Hepatocyte (in vitro differentiated cells): ENCODE measurements at regions not wholly inside any gene's neighbourhood (a gene's known extent, or its start where the extent isn't known, plus 50 kb on each side); places are given as distances from the start of the nearest gene placed in this dataset.

Source experiments
- EZH2 ChIP-seq: fragments of 200-600 bp; sonication (generic); IDR thresholded peaks from 2 replicates; pipeline ENCODE4 v1.6.1; 2016; ENCODE audit warnings: antibody characterized with exemption, mild to moderate bottlenecking, borderline replicate concordance
- TF ChIP-seq, protein P1 (sequence below): fragments of 200-600 bp; sonication (generic); IDR thresholded peaks from 2 replicates; pipeline ENCODE4 v1.5.1; 2016; ENCODE audit warnings: antibody characterized with exemption, mild to moderate bottlenecking; ENCODE audit not compliant: poor library complexity

DNA sequence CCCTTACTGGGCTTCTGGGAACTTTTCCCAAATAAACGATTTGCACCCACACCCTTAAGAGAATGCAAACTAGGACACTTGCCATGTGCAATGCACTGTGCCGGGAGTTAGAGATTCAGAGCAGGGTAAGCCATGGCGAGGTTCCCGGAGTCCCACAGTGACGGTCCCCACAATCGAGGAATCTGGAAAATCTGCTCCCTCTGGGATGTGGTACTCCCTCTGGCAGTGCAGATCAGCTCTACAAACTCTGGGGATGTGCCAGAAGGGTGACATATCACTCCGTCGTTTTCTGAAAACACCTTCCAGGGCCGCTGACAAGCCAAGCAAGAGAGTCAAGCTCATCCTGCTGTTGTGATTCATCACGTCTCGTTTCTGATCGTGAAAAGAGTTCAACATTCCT, 537.5 kb downstream of the BCOR start:
- TF ChIP-seq, protein P1, sequence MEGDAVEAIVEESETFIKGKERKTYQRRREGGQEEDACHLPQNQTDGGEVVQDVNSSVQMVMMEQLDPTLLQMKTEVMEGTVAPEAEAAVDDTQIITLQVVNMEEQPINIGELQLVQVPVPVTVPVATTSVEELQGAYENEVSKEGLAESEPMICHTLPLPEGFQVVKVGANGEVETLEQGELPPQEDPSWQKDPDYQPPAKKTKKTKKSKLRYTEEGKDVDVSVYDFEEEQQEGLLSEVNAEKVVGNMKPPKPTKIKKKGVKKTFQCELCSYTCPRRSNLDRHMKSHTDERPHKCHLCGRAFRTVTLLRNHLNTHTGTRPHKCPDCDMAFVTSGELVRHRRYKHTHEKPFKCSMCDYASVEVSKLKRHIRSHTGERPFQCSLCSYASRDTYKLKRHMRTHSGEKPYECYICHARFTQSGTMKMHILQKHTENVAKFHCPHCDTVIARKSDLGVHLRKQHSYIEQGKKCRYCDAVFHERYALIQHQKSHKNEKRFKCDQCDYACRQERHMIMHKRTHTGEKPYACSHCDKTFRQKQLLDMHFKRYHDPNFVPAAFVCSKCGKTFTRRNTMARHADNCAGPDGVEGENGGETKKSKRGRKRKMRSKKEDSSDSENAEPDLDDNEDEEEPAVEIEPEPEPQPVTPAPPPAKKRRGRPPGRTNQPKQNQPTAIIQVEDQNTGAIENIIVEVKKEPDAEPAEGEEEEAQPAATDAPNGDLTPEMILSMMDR: no peak
- TF ChIP-seq EZH2: no peak
